GM23338 (cell line): ENCODE measurements at regions not wholly inside any gene's neighbourhood (a gene's known extent, or its start where the extent isn't known, plus 50 kb on each side); places are given as distances from the start of the nearest gene placed in this dataset.

Source experiments
- ATAC-seq: fragments of 200-7000 bp; cut with Tn5 transposase; 3 replicates; pipeline ENCODE4 v1.9.1; 2020
- DNase-seq: peaks from one replicate; pipeline ENCODE4 v3.0.0-alpha.2; 2015; ENCODE audit warnings: low spot score
- H2AFZ ChIP-seq: fragments of 200-600 bp; sonication (generic); 2 replicates; pipeline ENCODE4 v1.8.0; 2016; ENCODE audit warnings: antibody characterized with exemption, mild to moderate bottlenecking, moderate library complexity
- H3F3A ChIP-seq: fragments of 200-600 bp; sonication (generic); replicated peaks from 2 replicates; pipeline ENCODE4 v1.8.0; 2017; ENCODE audit warnings: antibody characterized with exemption, mixed run types, low read depth
- H3K27ac ChIP-seq: fragments of 200-600 bp; sonication (generic); 2 replicates; pipeline ENCODE4 v1.6.1; 2016; ENCODE audit warnings: low read depth
- H3K27me3 ChIP-seq: fragments of 200-600 bp; sonication (generic); 2 replicates; pipeline ENCODE4 v1.8.0; 2016; ENCODE audit warnings: mild to moderate bottlenecking, mixed run types, moderate library complexity; ENCODE audit not compliant: insufficient read depth
- H3K36me3 ChIP-seq: fragments of 200-600 bp; sonication (generic); 2 replicates; pipeline ENCODE4 v1.8.0; 2016; ENCODE audit warnings: mild to moderate bottlenecking; ENCODE audit not compliant: insufficient read depth
- H3K4me1 ChIP-seq: fragments of 200-600 bp; sonication (generic); 2 replicates; pipeline ENCODE4 v1.8.0; 2016; ENCODE audit warnings: mild to moderate bottlenecking, moderate library complexity; ENCODE audit not compliant: insufficient read depth
- H3K4me2 ChIP-seq: fragments of 200-600 bp; sonication (generic); 2 replicates; pipeline ENCODE4 v1.7.1; 2017; ENCODE audit warnings: mixed run types
- H3K4me3 ChIP-seq: fragments of 200-600 bp; sonication (generic); 2 replicates; pipeline ENCODE4 v1.6.1; 2016; ENCODE audit warnings: mixed run types
- H3K79me2 ChIP-seq: fragments of 200-600 bp; sonication (generic); replicated peaks from 2 replicates; pipeline ENCODE4 v1.8.0; 2017; ENCODE audit warnings: mild to moderate bottlenecking; ENCODE audit not compliant: insufficient read depth
- H3K9me2 ChIP-seq: fragments of 200-600 bp; sonication (generic); 2 replicates; pipeline ENCODE4 v1.8.0; 2017; ENCODE audit not compliant: insufficient read depth
- H4K20me1 ChIP-seq: fragments of 200-600 bp; sonication (generic); replicated peaks from 2 replicates; pipeline ENCODE4 v1.8.0; 2017; ENCODE audit warnings: mild to moderate bottlenecking; ENCODE audit not compliant: insufficient read depth
- H3K27ac Mint-ChIP-seq: 2 replicates; pipeline ENCODE4 v1.8.0; 2020; ENCODE audit warnings: inconsistent platforms, mild to moderate bottlenecking, moderate library complexity, mixed read lengths
- H3K27me3 Mint-ChIP-seq: 3 replicates; pipeline ENCODE4 v1.8.0; 2022; ENCODE audit warnings: low read depth, mild to moderate bottlenecking, moderate library complexity, mixed read lengths, inconsistent platforms; ENCODE audit not compliant: insufficient read depth, poor library complexity
- H3K36me3 Mint-ChIP-seq: 3 replicates; pipeline ENCODE4 v1.8.0; 2021; ENCODE audit warnings: low read depth, mild to moderate bottlenecking, inconsistent platforms, moderate library complexity, mixed read lengths
- H3K4me1 Mint-ChIP-seq: 3 replicates; pipeline ENCODE4 v1.8.0; 2020; ENCODE audit warnings: mild to moderate bottlenecking, inconsistent platforms, mixed read lengths
- H3K4me3 Mint-ChIP-seq: 3 replicates; pipeline ENCODE4 v1.8.0; 2021; ENCODE audit warnings: moderate library complexity, mild to moderate bottlenecking, inconsistent platforms, mixed read lengths
- H3K9me3 Mint-ChIP-seq: 3 replicates; pipeline ENCODE4 v1.8.0; 2020; ENCODE audit warnings: moderate library complexity, mild to moderate bottlenecking, inconsistent platforms, mixed read lengths
- ETS1 ChIP-seq: IDR thresholded peaks from 2 replicates; pipeline ENCODE4 v1.6.1; 2016; ENCODE audit warnings: antibody characterized with exemption
- EZH2 ChIP-seq: fragments of 200-600 bp; sonication (generic); IDR thresholded peaks from one replicate; pipeline ENCODE4 v1.8.0; 2017; ENCODE audit warnings: antibody characterized with exemption, mild to moderate bottlenecking, low read depth; ENCODE audit not compliant: unreplicated experiment
- EZH2phosphoT487 ChIP-seq: fragments of 200-600 bp; sonication (generic); IDR thresholded peaks from one replicate; pipeline ENCODE4 v1.8.1; 2018; ENCODE audit warnings: antibody characterized with exemption; ENCODE audit not compliant: unreplicated experiment
- JUNB ChIP-seq: IDR thresholded peaks from one replicate; pipeline ENCODE4 v1.6.1; 2016; ENCODE audit warnings: antibody characterized with exemption; ENCODE audit not compliant: unreplicated experiment
- ZNF114 ChIP-seq: fragments of 250-450 bp; sonication (Bioruptor Pico); IDR thresholded peaks from 2 replicates; pipeline ENCODE4 v1.5.0; 2020; ENCODE audit warnings: mild to moderate bottlenecking, moderate library complexity
- ZNF462 ChIP-seq: fragments of 250-450 bp; sonication (Bioruptor Pico); IDR thresholded peaks from 2 replicates; pipeline ENCODE4 v1.5.0; 2020; ENCODE audit warnings: mild to moderate bottlenecking, moderate library complexity

- TF ChIP-seq ZNF462, result no peak
- TF ChIP-seq EZH2phosphoT487, result no peak
These were observed 297.0 kb upstream of the SLC24A2 start (continued) for GRCh38 chr9:20085842-20086241.

- no peaks in the 10 kb centered on the region for H3K9me2 ChIP-seq
- H2AFZ ChIP-seq, result 0 out of 2 replicates have a peak overlapping the region, but pooled peaks have one; percentile 8
- no peaks in the 10 kb centered on the region for H3K79me2 ChIP-seq
- no peaks in the 10 kb centered on the region for H3K27me3 ChIP-seq
- no peaks in the 10 kb centered on the region for H3F3A ChIP-seq
- no peak for DNase-seq
- Mint-ChIP-seq H3K4me3 (no peak overlapping the region), H3K27me3 (no peaks in the 10 kb centered on the region), H3K36me3 (no peaks in the 10 kb centered on the region), H3K4me1 (no peaks in the 10 kb centered on the region), H3K27ac (no peak overlapping the region), H3K9me3 (no peaks in the 10 kb centered on the region; the same call in 1 of the 3 replicates)
- TF ChIP-seq EZH2phosphoT487 (no peak), EZH2 (no peak), JUNB (no peak), ETS1 (no peak), ZNF114 (CRISPR knock-in tag) (no peak)
- H3K4me3 ChIP-seq, result no peak overlapping the region
- no peaks in the 10 kb centered on the region for H4K20me1 ChIP-seq
- H3K27ac ChIP-seq, result no peak overlapping the region
- no peaks in the 10 kb centered on the region for H3K36me3 ChIP-seq
- ATAC-seq, result no peak
- H3K4me2 ChIP-seq, result no peak overlapping the region
- no peaks in the 10 kb centered on the region for H3K4me1 ChIP-seq
These were observed 295.3 kb upstream of the SLC24A2 start for GRCh38 chr9:20084125-20084524.
